Ishikawa (cell line): ENCODE measurements at regions not wholly inside any gene's neighbourhood (a gene's known extent, or its start where the extent isn't known, plus 50 kb on each side); places are given as distances from the start of the nearest gene placed in this dataset.

Source experiments
- RAD21 ChIP-seq: IDR thresholded peaks from 2 replicates; pipeline ENCODE4 v1.6.1; 2012; ENCODE audit warnings: low read depth
- ZBTB7A ChIP-seq: IDR thresholded peaks from 2 replicates; pipeline ENCODE4 v1.6.1; 2012; ENCODE audit warnings: low read depth

- TF ChIP-seq RAD21 = no peak
- TF ChIP-seq ZBTB7A = no peak
These were observed 328.3 kb downstream of the GBA3 start for GRCh38 chr4:23021040-23021439.
